Activated CD4-positive, alpha-beta T cell treated with anti-CD3 and anti-CD28 coated beads, Interleukin-2, amount 50 U/mL, for 24 hours (primary cell): ENCODE measurements at regions not wholly inside any gene's neighbourhood (a gene's known extent, or its start where the extent isn't known, plus 50 kb on each side); places are given as distances from the start of the nearest gene placed in this dataset.

Source experiments
- DNase-seq, 2 donors: peaks; one replicate each; pipeline ENCODE4 v3.0.0-alpha.2; 2020; ENCODE audit warnings: low read depth in 1 of 2, low spot score in 1 of 2

GRCh38 chr5:81856948-81857928 lies 106.3 kb upstream of the SSBP2 start:
- no peak for DNase-seq

GRCh38 chr5:81855591-81855990 lies 104.7 kb upstream of the SSBP2 start:
- no peak for DNase-seq

GRCh38 chr5:81854915-81855314 lies 104.0 kb upstream of the SSBP2 start:
- DNase-seq, result no peak

- DNase-seq, result no peak
Measured at GRCh38 chr5:81854485-81854884, 103.6 kb upstream of the SSBP2 start.

- no peak for DNase-seq
Measured at GRCh38 chr5:81853030-81853357, 102.1 kb upstream of the SSBP2 start.

- no peak for DNase-seq
Measured at GRCh38 chr5:81852291-81853029, 101.6 kb upstream of the SSBP2 start.

GRCh38 chr5:81851481-81852178 lies 100.7 kb upstream of the SSBP2 start:
- peak; percentile 58 to 80 for DNase-seq

- DNase-seq, result no peak
Measured at GRCh38 chr5:81850501-81851357, 99.8 kb upstream of the SSBP2 start.

- no peak for DNase-seq
Measured at GRCh38 chr5:81849770-81850367, 99.0 kb upstream of the SSBP2 start.

- DNase-seq, result no peak
Measured at GRCh38 chr5:81848362-81848880, 97.5 kb upstream of the SSBP2 start.

GRCh38 chr5:81846301-81846700 lies 95.4 kb upstream of the SSBP2 start:
- no peak for DNase-seq

- DNase-seq, result no peak
Measured at GRCh38 chr5:81843845-81844244, 92.9 kb upstream of the SSBP2 start.

- no peak for DNase-seq
Measured at GRCh38 chr5:81842795-81843398, 92.0 kb upstream of the SSBP2 start.

- DNase-seq, result no peak
Measured at GRCh38 chr5:81839034-81839433, 88.1 kb upstream of the SSBP2 start.

- no peak for DNase-seq
Measured at GRCh38 chr5:81838307-81838906, 87.5 kb upstream of the SSBP2 start.

- DNase-seq, result no peak
Measured at GRCh38 chr5:81837667-81838306, 86.9 kb upstream of the SSBP2 start.

GRCh38 chr5:81835814-81836367 lies 85.0 kb upstream of the SSBP2 start:
- DNase-seq, result no peak

- no peak for DNase-seq
Measured at GRCh38 chr5:81834021-81834660, 83.2 kb upstream of the SSBP2 start.
